ENCODE measurements at regions not wholly inside any gene's neighbourhood (a gene's known extent, or its start where the extent isn't known, plus 50 kb on each side); places are given as distances from the start of the nearest gene placed in this dataset.
"Not testable (repeated sequence)": the region's sequence is repeated elsewhere in the genome, so short reads cannot be mapped to it uniquely, and the experiment has no call there.

DNA sequence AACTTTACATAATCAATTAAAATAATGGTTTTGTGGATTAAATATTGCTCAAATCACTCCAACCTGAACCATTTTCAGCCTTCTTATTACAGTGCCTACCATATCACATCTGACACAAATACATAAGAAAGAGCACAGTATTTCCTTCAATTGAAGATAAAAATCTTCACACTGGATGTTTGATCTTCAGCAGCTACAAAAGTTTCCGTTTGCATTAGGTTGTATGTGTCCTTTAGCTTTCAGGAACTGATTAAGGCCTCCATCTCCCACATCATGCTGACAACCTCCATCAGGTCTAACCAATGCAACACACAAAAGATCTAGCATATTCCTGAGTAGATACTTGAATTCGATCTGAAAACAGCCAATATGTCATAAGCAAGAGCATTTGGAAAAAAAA is 195.1 kb upstream of the NR5A2 start:
- Histone ChIP-seq H3K36me3 (no peaks in the 10 kb centered on the region), H3K27me3 (no peaks in the 10 kb centered on the region), H3K27ac (no peak overlapping the region), H3K4me3 (replicated peaks in 1 of 3) (no peak overlapping the region), H3K4me1 (no peaks in the 10 kb centered on the region), H3K9me3 (no peaks in the 10 kb centered on the region)
- DNase-seq = no peak
- intact Hi-C loops (cut with DNase I) = no loop called here
- TF ChIP-seq, protein P1, sequence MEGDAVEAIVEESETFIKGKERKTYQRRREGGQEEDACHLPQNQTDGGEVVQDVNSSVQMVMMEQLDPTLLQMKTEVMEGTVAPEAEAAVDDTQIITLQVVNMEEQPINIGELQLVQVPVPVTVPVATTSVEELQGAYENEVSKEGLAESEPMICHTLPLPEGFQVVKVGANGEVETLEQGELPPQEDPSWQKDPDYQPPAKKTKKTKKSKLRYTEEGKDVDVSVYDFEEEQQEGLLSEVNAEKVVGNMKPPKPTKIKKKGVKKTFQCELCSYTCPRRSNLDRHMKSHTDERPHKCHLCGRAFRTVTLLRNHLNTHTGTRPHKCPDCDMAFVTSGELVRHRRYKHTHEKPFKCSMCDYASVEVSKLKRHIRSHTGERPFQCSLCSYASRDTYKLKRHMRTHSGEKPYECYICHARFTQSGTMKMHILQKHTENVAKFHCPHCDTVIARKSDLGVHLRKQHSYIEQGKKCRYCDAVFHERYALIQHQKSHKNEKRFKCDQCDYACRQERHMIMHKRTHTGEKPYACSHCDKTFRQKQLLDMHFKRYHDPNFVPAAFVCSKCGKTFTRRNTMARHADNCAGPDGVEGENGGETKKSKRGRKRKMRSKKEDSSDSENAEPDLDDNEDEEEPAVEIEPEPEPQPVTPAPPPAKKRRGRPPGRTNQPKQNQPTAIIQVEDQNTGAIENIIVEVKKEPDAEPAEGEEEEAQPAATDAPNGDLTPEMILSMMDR (IDR thresholded peaks at IDR 0.05) = no peak
- TF ChIP-seq POLR2A (IDR thresholded peaks at IDR 0.05) = no peak
- 82 to 88% methylated on average over 2 of the region's 2 CpGs for WGBS, 2 donors

DNA sequence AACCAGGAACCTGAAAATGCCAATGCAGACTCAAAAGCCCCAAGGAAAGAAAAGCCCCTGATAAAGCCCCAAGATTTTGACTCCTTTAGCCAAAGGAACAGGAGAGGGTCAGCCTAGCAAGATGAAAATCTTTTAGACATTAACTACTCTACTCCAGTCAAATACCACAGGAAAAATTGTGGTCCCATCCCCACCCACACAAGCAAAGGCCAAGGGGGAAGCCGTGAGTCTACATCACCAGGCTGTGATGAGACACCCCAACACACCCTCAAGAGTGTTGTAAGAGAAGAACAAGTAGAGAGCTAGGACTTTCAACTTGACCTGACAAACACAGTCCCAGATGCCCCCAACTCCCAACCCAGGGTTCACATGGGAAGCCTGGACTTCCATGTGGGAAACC is 192.8 kb upstream of the NR5A2 start:
- DNase-seq = no peak
- no peaks in the 10 kb centered on the region for H3K36me3 ChIP-seq
- no peaks in the 10 kb centered on the region for H3K9me3 ChIP-seq
- no peak for TF ChIP-seq POLR2A (IDR thresholded peaks at IDR 0.05)
- TF ChIP-seq, protein P1 (IDR thresholded peaks at IDR 0.05) = no peak
- WGBS, 2 donors = 57 to 70% methylated on average over 1 of the region's 1 CpG
- no peak overlapping the region for H3K4me3 ChIP-seq (replicated peaks in 1 of 3)
- H3K27ac ChIP-seq = no peak overlapping the region
- intact Hi-C loops (cut with DNase I) = no loop called here
- no peaks in the 10 kb centered on the region for H3K4me1 ChIP-seq
- no peaks in the 10 kb centered on the region for H3K27me3 ChIP-seq

DNA sequence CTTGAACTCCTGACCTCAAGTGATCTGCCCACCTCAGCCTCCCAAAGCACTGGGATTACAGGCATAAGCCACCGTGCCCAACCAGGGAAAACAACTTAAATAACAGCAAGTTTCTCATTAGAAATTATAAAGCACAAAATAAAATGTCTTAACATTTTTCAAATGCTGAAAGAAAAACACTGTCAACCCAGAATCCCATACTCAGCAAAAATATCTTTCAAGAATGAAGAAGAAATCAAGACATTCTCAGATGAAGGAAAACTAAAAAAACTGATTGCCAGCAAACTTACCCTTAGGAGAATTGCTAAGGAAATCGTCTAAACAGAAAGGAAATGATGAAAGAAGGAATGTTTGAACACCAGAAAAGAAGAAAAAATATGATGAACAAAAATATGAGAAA is 191.1 kb upstream of the NR5A2 start:
- H3K27ac ChIP-seq = no peak overlapping the region
- intact Hi-C loops (cut with DNase I) = no loop called here
- no peak for DNase-seq
- no peaks in the 10 kb centered on the region for H3K27me3 ChIP-seq
- H3K4me1 ChIP-seq = no peaks in the 10 kb centered on the region
- TF ChIP-seq, protein P1 (IDR thresholded peaks at IDR 0.05) = no peak
- no peak for TF ChIP-seq POLR2A (IDR thresholded peaks at IDR 0.05)
- H3K4me3 ChIP-seq (replicated peaks in 1 of 3) = no peak overlapping the region
- 86 to 87% methylated on average over 2 of the region's 2 CpGs for WGBS, 2 donors
- H3K9me3 ChIP-seq = no peaks in the 10 kb centered on the region
- no peaks in the 10 kb centered on the region for H3K36me3 ChIP-seq

DNA sequence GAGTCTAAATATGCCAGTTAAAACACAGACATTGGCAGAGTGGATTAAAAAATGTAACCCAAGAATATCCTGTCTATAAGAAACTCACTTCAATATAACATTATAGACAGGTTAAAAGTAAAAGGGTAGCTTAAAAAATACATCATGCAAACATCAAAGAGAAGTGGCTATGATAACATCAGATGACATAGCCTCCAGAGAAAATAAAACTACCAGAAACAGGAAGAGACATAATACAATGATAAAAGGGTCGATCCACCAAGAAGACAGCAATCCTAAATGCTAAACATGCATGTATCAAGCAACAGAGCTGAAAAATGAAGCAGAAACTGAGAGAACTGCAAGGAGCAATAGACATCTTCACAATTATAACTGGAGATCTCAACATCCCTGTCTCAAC is 190.2 kb upstream of the NR5A2 start:
- Histone ChIP-seq H3K9me3 (no peaks in the 10 kb centered on the region), H3K36me3 (no peaks in the 10 kb centered on the region), H3K4me1 (no peaks in the 10 kb centered on the region), H3K27ac (no peak overlapping the region), H3K27me3 (no peaks in the 10 kb centered on the region), H3K4me3 (replicated peaks in 1 of 3) (no peak overlapping the region)
- DNase-seq = no peak
- intact Hi-C loops (cut with DNase I) = no loop called here
- TF ChIP-seq, protein P1 (IDR thresholded peaks at IDR 0.05) = no peak
- no peak for TF ChIP-seq POLR2A (IDR thresholded peaks at IDR 0.05)
- 68 to 78% methylated on average over 1 of the region's 1 CpG for WGBS, 2 donors

DNA sequence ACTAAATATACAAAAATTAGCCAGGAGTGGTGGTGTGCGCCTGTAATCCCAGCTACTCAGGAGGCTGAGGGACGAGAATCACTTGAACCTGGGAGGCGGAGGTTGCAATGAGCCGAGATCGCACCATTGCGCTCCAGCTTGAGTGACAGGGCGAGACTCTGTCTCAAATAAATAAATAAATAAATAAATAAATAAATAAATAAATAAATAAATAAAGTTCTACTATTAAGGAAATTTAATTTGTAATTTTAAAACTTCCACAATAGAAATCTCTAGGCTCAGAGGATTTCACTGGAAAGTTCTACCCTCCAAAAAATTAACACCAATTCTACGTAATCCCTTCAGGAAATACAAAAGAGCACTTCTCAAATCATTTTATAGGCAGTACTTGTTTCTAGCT is 187.9 kb upstream of the NR5A2 start:
- H3K27me3 ChIP-seq; H3K4me1 ChIP-seq; H3K27ac ChIP-seq; H3K36me3 ChIP-seq; H3K4me3 ChIP-seq (replicated peaks in 1 of 3); H3K9me3 ChIP-seq; DNase-seq; intact Hi-C loops (cut with DNase I): not testable (repeated sequence)
- WGBS, 2 donors = 97 to 98% methylated on average over 8 of the region's 8 CpGs

DNA sequence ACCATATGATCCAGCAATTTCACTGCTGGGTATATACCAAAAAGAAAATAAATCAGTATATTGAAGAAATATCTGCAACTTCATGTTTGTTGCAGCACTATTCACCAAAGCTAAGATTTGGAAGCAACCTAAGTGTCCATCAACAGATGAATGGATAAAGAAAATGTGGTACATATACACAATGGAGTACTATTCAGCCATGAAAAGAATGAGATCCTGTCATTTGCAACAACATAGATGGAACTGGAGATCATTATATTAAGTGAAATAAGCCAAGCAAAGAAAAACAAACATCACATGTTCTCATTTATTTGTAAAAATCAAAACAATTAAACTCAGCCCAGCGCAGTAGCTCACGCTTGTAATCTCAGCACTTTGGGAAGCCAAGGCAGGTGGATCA is 184.4 kb upstream of the NR5A2 start:
- H3K27ac ChIP-seq; DNase-seq; H3K36me3 ChIP-seq; H3K27me3 ChIP-seq; H3K4me3 ChIP-seq (replicated peaks in 1 of 3); H3K9me3 ChIP-seq; H3K4me1 ChIP-seq; intact Hi-C loops (cut with DNase I): not testable (repeated sequence)
- WGBS, 2 donors = 94 to 98% methylated on average over 2 of the region's 2 CpGs

All from thyroid gland (tissue), 4 donors.